ENCODE measurements at regions not wholly inside any gene's neighbourhood (a gene's known extent, or its start where the extent isn't known, plus 50 kb on each side); places are given as distances from the start of the nearest gene placed in this dataset.

- peak; percentile 57 to 78 (median 68) for ATAC-seq
- intact Hi-C loops (cut with DNase I) = no loop called here
- no peak for DNase-seq
- H3K9me3 ChIP-seq = no peaks in the 10 kb centered on the region
- 58 to 71% (median 58%) methylated on average over 14 of the region's 14 CpGs for WGBS, 3 donors
- no peaks in the 10 kb centered on the region for H3K27me3 ChIP-seq (ENCODE audit: insufficient read depth in 3 of 3, low read length in 2 of 3)
- H3K4me3 ChIP-seq = no peak overlapping the region
- no peak for TF ChIP-seq CTCF (IDR thresholded peaks at IDR 0.05)
- H3K4me1 ChIP-seq = no peaks in the 10 kb centered on the region
- no peak overlapping the region for H3K27ac ChIP-seq
- no peaks in the 10 kb centered on the region for H3K36me3 ChIP-seq (ENCODE audit: insufficient read depth in 1 of 2, low read depth in 1 of 2)
These were observed 182.2 kb downstream of the FOXO1 start for GRCh38 chr13:40484101-40484800.

DNA sequence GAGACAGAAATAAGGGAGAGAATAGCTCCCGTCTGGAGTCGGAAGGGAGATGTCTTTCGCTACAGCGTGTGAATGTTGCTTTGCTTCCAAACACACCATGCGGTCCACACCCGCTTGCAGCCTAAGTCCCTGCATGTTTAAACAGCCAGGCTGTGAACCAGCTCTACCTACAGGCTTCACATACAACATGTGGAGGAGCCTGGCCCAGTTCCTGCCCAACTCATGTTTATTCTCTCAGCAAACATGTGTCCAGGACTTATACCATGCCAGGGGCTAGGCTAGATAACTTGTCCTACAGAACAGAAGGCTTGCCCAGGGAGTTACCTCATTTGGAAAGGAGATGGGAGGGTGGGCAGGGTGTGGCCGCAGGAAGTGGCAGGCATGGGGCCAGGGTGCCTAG, 181.5 kb downstream of the FOXO1 start:
- no peak for TF ChIP-seq CTCF (IDR thresholded peaks at IDR 0.05)
- 53 to 66% (median 53%) methylated on average over 7 of the region's 7 CpGs for WGBS, 3 donors
- ATAC-seq (no peak), DNase-seq (no peak)
- no peaks in the 10 kb centered on the region for H3K9me3 ChIP-seq
- no peak overlapping the region for H3K4me3 ChIP-seq
- H3K36me3 ChIP-seq (ENCODE audit: insufficient read depth in 1 of 2, low read depth in 1 of 2) = no peaks in the 10 kb centered on the region
- intact Hi-C loops (cut with DNase I) = no loop called here
- H3K4me1 ChIP-seq = no peaks in the 10 kb centered on the region
- H3K27me3 ChIP-seq (ENCODE audit: insufficient read depth in 3 of 3, low read length in 2 of 3) = no peaks in the 10 kb centered on the region
- no peak overlapping the region for H3K27ac ChIP-seq

GRCh38 chr13:40485611-40486517, 180.6 kb downstream of the FOXO1 start:
- Histone ChIP-seq H3K4me3 (no peak overlapping the region), H3K9me3 (no peaks in the 10 kb centered on the region), H3K27me3 (ENCODE audit: insufficient read depth in 3 of 3, low read length in 2 of 3) (no peaks in the 10 kb centered on the region), H3K4me1 (no peaks in the 10 kb centered on the region), H3K36me3 (ENCODE audit: insufficient read depth in 1 of 2, low read depth in 1 of 2) (no peaks in the 10 kb centered on the region), H3K27ac (no peak overlapping the region)
- intact Hi-C loops (cut with DNase I) = no loop called here
- DNase-seq = no peak
- TF ChIP-seq CTCF (IDR thresholded peaks at IDR 0.05) = no peak
- WGBS, 3 donors = 85 to 90% (median 88%) methylated on average over 12 of the region's 12 CpGs
- no peak for ATAC-seq

GRCh38 chr13:40486518-40487163, 179.8 kb downstream of the FOXO1 start:
- 55 to 66% (median 66%) methylated on average over 12 of the region's 12 CpGs for WGBS, 3 donors
- DNase-seq = no peak

More at GRCh38 chr13:40486518-40487163, 179.8 kb downstream of the FOXO1 start:
- TF ChIP-seq CTCF (IDR thresholded peaks at IDR 0.05) = no peak
- Histone ChIP-seq H3K4me3 (no peak overlapping the region), H3K36me3 (ENCODE audit: insufficient read depth in 1 of 2, low read depth in 1 of 2) (no peaks in the 10 kb centered on the region), H3K27me3 (ENCODE audit: insufficient read depth in 3 of 3, low read length in 2 of 3) (no peaks in the 10 kb centered on the region), H3K4me1 (no peaks in the 10 kb centered on the region), H3K9me3 (no peaks in the 10 kb centered on the region), H3K27ac (no peak overlapping the region)
- intact Hi-C loops (cut with DNase I) = no loop called here
- no peak for ATAC-seq
